ENCODE measurements at regions not wholly inside any gene's neighbourhood (a gene's known extent, or its start where the extent isn't known, plus 50 kb on each side); places are given as distances from the start of the nearest gene placed in this dataset.

GRCh38 chr1:101360506-101360905 lies 123.7 kb downstream of the S1PR1 start:
- H3K79me2 ChIP-seq (ENCODE audit: control insufficient read depth in 1 of 2, insufficient read depth in 2 of 2, low read length in 2 of 2) = no peaks in the 10 kb centered on the region
- H4K8ac ChIP-seq (ENCODE audit: extremely low read depth, insufficient read depth, low read length) = no peak overlapping the region
- no peak overlapping the region for H3K23ac ChIP-seq (ENCODE audit: insufficient read length)
- H3K14ac ChIP-seq (ENCODE audit: insufficient read length) = no peak overlapping the region
- no peak overlapping the region for H4K5ac ChIP-seq (ENCODE audit: insufficient read length, low read depth, low read length)
- TF ChIP-seq CBX5 (IDR thresholded peaks at IDR 0.05; ENCODE audit: low read depth, low read length) = no peak
- H3K4me3 ChIP-seq (ENCODE audit: extremely low read depth in 1 of 4, insufficient read depth in 2 of 4, low read depth in 3 of 4, low read length in 4 of 4) = no peak overlapping the region
- no peaks in the 10 kb centered on the region for H3K79me1 ChIP-seq (ENCODE audit: low read depth, low read length)
- no peaks in the 10 kb centered on the region for H3K27me3 ChIP-seq (replicated peaks in 1 of 4; ENCODE audit: control insufficient read depth in 3 of 4, extremely low read depth in 1 of 4, insufficient read depth in 3 of 4, low read length in 3 of 4)
- no peak overlapping the region for H2BK20ac ChIP-seq (ENCODE audit: low read length)
- no peak overlapping the region for H3K4me2 ChIP-seq (ENCODE audit: insufficient read depth in 1 of 2, low read depth in 2 of 2, low read length in 2 of 2)
- no peaks in the 10 kb centered on the region for H4K20me1 ChIP-seq (replicated peaks in 1 of 2; ENCODE audit: control insufficient read depth in 1 of 2, insufficient read depth in 2 of 2, low read length in 2 of 2)
- POLR2A ChIA-PET (ENCODE audit: partially characterized antibody) = no interaction called here
- H3K9me3 ChIP-seq (ENCODE audit: insufficient read depth in 2 of 2, low read depth in 1 of 2, low read length in 1 of 2) = no peaks in the 10 kb centered on the region
- H2BK12ac ChIP-seq (ENCODE audit: low read depth, low read length) = no peak overlapping the region
- H2AFZ ChIP-seq (ENCODE audit: low read length) = no peak overlapping the region
- no peak overlapping the region for H2BK120ac ChIP-seq (replicated peaks; ENCODE audit: low read depth, low read length)
- H2BK15ac ChIP-seq (ENCODE audit: low read length) = no peak overlapping the region
- H4K91ac ChIP-seq (replicated peaks; ENCODE audit: insufficient read length, low read length) = no peak overlapping the region
- H3K36me3 ChIP-seq (ENCODE audit: control insufficient read depth in 2 of 4, insufficient read depth in 4 of 4, low read length in 3 of 4) = no peaks in the 10 kb centered on the region
- CTCF ChIA-PET (ENCODE audit: partially characterized antibody) = no interaction called here
- no peak overlapping the region for H3K18ac ChIP-seq (ENCODE audit: extremely low read depth, low read length)
- no peak overlapping the region for H2AK5ac ChIP-seq (ENCODE audit: low read depth, low read length)
- no peak overlapping the region for H3K4ac ChIP-seq (replicated peaks; ENCODE audit: insufficient read length, low read depth, low read length)
- no peak overlapping the region for H2BK5ac ChIP-seq (ENCODE audit: low read depth, low read length)
- DNase-seq (ENCODE audit: low read depth in 1 of 2, low spot score in 2 of 2) (no peak), FAIRE-seq (no peak)
- H3K27ac ChIP-seq (ENCODE audit: low read depth, low read length) = no peak overlapping the region
- no peak overlapping the region for H3K9ac ChIP-seq (replicated peaks in 1 of 4; ENCODE audit: extremely low read depth in 1 of 4, low read depth in 3 of 4, low read length in 3 of 4)
- WGBS, 2 experiments (ENCODE audit: extremely low coverage in 1 of 2, insufficient coverage in 1 of 2, insufficient read length in 1 of 2, insufficient replicate concordance in 2 of 2, low coverage in 1 of 2, low lambda C conversion rate in 2 of 2, missing lambda C conversion rate in 1 of 2) = 84% methylated on average over 3 of the region's 3 CpGs; no CpG with 5 or more reads in 1 of the 2 experiments
- peaks cover 0 to 4% (median 0%) of the 10 kb centered on the region in 4 experiments; a peak in 1 of 7 replicates for H3K4me1 ChIP-seq (replicated peaks in 1 of 4; ENCODE audit: control insufficient read depth in 3 of 4, insufficient read depth in 4 of 4, low read length in 3 of 4)
- H3K56ac ChIP-seq (replicated peaks; ENCODE audit: insufficient read length, low read depth, low read length) = no peak overlapping the region
- no peaks in the 10 kb centered on the region for H3K23me2 ChIP-seq (ENCODE audit: low read depth, low read length)
